CD4-positive, alpha-beta T cell treated with Interleukin-10 for 1 hour (primary cell): ENCODE measurements at regions not wholly inside any gene's neighbourhood (a gene's known extent, or its start where the extent isn't known, plus 50 kb on each side); places are given as distances from the start of the nearest gene placed in this dataset.

Source experiments
- DNase-seq: peaks from one replicate; pipeline ENCODE4 v3.0.0-alpha.2; 2020

DNA sequence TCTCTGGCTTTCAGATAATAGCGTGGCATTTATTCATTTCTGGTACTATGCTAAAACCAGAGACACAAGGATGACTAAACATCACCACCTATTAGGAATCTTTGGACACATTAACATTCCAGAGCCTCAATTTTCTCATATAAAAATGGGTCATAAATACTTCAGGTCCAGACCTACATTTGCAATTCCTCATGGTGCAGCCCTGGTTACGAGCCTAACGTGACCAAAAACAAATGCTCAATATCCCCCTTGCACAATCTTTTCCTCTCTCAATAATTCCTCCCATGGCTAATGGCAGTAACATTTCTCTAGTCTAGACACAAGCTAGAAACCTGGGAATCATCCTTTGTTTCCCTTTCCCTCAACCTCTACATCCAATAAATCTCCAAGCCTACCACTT is 112.8 kb upstream of the NABP1 start:
- no peak for DNase-seq

DNA sequence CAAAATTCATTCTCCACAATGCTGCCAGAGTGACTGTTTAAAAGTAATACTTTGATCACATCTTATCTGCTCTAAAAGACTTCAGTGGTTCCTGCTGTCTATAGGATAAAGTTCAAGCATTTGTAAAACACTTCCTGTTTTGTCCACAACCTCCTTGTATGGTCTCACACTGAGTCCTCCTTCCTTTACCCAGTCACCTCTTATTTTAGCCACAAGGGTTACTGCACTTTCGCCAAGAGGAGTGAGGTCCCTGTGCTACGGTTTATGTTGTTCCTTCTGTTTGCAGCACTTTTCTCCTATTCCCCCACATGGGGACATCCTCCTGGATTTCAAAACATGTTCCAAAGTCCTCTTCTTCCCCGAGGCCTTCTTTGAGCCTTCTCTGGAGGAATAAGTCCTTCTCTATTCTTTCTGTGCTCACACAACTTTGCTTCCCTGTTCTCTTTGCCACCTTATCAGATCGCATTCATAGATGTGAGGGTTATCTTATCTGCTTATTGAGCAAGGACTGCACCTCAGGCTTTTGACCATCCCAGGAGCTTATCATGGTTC is 112.2 kb upstream of the NABP1 start:
- no peak for DNase-seq

DNA sequence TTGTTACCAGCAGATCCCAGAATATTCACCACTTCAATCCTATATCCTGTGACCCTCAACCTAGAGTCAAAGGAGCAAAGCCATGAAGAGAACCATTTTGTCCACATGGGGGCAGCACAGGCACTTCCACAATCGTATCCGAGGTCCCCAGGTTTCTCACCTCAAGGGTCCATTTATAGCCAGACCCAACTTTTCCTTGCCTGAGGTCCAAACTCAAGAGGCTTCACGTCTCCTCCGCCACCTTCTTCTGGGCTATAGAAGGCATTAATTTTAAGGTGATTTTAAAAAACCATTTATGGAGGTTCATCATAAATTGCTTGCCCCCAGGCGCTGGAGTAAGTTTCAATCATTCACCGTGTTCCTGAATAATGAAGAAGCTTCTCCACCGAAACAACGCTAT is 111.6 kb upstream of the NABP1 start:
- DNase-seq, result peak; percentile 73

DNA sequence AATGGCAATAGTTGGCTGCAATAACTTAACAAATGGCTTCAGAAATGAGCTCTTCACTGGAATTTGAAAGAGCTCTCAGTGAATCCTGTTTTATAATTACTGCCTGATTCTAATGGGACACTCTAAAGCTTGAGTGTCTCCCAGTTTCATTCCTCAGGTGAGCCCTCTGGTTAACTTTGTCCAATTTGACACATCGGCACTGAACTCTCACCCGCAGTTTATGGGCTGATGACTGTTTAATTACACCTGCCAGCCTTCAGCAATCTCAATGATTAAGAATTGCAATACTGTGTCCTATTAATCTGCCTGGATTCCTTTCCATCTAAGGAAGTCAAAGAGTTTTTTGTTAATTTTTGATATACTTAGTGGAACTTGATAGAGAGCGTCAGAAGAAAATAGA is 110.7 kb upstream of the NABP1 start:
- DNase-seq, result no peak

DNA sequence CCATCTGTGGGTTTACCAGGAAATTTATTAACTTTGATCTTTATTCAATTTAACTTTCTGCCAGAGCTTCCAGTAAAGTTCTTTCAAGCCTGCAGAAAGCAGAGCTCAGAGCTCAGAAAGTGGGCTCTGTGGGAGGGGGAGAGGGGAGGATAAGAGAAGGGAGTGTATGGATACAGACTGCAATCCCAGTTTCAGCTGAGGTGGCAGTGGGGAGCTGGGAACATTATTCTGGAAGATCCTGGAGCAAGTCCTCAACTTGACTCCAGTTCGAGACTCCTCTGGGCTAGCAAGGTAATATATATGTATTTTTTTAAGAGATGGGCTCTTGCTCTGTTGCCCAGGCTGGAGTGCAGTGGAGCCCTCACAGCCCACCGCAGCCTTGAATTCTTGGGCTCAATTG is 108.9 kb upstream of the NABP1 start:
- no peak for DNase-seq

DNA sequence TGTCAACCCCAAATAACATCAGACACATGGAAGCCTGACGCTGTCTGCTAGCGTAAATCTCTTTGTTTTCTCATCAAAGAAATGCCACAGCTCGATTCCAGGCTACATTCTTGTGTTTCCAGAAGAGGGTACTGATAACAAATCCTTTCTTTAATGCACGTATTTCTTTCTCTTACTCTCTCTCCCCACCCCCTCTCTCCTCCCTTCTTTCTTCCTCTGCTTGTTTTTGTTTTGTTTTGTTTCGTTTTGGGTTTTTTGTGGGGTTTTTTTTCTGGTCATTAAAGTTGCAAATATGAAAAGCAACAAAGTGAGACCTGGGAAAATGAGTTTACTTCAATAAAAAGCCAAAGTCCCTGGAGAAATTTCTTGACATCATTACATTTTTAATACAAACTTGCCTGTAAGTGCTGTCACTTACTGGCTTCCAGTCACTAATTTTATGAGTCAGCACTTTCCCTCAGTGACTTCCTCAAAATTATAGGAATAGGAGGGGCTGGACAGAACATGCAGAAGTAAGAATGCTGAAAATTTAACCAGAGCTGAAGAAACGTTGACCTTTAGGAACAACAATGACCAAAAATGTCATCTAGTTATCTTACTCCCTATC is 106.7 kb upstream of the NABP1 start:
- peak; percentile 71 for DNase-seq

DNA sequence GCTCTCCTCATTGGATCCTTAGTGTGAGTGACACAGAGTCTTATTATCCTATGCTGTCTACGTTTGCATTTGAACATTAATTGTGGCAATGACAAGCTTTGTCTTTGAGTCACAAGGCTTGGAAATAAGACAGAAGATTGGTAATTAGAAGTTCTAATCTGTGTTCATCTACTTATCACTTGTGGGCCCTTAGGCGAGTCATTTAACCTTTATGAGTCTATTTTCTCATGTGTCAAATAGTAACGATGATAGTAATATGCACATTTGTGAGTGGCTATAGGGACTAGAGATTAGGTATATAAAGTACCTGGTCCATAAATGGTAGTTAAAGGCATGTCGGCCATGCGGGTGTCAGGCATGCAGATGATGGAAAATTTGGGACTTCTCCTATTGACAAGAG is 105.6 kb upstream of the NABP1 start:
- DNase-seq, result no peak

DNA sequence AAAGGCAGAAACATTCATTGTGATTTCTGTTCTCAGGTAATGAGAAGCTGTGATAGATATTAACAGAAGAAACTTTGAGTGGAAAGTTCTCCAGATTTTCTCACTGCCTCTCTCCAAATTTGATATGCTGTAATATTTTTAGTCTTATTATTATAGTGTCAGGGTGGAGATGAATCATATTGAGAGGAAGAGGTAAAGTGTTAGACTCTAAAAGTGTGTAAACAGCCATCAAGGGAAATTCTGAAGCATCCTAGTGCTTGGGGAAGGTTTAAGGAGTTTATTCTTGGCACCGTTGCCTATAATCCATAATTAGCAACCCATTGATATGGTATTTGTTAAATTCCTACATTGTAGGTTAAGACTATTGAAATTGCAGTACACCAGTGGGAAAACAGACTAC is 104.7 kb upstream of the NABP1 start:
- DNase-seq, result no peak

DNA sequence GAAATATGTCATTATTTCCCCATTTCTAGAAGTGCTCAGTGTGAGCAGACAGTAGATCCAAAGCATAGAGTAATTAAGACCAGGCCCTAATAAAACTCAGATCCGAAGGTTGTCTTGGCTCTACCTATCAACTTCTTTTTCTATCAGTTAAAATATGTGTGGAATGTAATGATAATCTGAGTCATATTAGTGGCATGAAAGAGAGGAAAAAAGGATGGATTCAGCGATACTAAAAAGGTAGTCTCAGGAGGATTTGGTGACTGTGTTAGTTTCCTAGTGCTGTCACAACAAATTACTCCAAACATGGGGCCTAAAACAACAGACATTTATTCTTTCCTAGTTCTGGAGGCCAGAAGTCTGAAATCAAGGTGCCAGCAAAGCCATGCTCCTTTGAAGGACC is 103.7 kb upstream of the NABP1 start:
- DNase-seq, result no peak

DNA sequence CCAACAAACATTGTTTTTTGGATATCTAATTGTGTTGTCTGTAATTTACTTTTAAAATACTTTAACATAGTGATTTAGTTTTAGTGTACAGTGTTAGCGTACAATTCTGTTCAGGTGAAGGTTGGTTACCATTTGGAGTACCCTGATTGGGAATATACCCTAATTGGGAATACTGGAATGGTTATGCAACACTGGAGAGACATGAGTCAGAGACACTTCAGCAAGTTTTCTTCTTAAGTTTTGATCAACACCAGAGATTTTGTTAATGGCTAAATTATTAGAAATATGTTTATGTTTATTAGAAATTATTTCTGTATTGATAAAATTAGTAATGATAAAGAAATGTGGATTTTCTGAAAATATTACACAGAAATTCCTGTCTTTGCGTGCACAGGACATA is 100.3 kb upstream of the NABP1 start:
- no peak for DNase-seq

DNA sequence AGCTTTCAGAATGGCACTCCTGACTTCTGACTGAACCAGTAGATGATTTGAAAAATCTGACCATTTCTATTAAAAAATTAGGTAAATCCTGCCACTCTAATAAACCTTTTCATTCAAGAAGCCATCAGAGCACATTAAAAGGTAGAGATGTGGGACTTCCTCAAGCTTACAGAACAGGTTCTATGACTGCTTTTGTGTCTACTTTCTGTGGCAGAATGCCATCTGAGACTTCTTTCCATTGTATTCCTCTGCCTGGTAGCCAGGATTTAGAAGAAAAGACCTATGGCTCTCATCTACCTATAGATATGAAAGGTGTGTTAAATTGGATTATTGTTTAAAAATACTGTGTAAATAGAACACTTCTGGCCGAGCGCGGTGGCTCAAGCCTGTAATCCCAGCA is 99.9 kb upstream of the NABP1 start:
- DNase-seq, result no peak

DNA sequence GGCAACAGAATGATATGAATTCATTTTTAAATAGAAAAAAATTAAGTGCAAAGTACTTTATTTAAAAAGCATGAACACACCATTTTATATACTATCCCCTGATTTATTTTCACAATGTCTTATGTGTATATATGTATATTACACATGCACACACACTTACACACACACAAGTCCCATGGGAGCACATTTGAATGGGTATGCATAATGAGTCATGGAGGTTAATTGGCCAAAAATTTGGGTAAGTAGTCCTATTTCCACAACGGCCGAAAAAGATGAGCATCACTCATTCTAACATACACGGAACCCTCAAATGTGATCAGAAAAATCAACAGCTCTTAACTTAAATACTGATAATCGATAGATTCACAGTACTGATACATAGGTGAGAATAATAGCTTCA is 97.4 kb upstream of the NABP1 start:
- no peak for DNase-seq

DNA sequence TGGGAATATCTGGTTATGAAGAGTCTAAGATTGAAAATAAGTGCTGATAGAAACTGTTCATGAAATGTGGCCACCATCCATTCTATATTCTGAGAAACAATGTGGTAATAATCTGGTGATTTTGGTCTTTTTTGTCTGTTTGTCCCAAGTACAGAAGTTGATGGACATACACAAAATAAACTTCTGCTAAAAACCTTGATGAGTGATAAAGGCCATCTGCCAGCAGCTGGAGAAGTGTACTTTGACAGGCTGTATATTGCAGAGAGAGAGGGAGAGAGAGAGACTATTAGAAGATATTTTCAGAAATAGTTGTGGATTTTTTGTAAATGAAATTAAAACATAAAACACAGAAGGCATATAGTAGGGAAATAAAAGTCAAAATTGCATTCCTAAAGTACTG is 96.9 kb upstream of the NABP1 start:
- DNase-seq, result no peak

DNA sequence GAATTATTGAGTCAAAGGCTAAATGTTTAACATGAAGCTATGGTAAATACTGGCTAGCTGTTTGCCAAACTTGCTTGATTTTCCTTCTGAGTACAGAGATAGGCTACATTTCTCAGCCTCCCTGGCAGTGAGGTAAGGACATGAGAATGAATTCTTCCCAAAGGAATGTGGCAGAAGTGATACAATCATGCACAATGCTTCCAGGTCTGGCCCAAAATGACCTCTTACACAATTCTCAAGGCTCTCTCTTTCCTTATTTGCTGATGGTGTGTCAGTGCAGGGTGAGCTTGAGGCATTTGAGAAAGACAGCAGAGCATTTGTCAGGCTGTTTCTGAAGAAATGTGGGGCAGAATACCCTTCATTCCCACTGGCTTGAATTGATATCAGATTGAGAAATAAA is 95.6 kb upstream of the NABP1 start:
- no peak for DNase-seq

DNA sequence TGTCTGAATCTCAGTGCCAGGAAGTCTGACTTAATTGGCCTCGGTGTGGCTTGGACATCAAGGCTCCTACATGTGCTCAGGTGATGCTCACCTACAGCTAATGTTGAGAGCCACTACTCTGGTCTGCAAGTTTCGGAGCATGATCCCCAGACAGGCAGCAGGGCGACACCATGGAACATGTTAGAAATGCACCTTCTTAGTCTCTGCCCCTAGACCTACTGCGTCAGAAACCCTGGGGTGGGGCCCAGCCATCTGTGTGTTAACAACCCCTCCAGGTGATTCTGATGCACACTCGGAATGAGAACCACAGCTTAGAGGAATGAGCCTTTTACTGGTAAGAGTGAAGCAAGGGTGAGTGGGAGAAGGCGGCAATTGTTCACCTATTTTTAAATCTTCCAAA is 86.9 kb upstream of the NABP1 start:
- DNase-seq, result no peak

DNA sequence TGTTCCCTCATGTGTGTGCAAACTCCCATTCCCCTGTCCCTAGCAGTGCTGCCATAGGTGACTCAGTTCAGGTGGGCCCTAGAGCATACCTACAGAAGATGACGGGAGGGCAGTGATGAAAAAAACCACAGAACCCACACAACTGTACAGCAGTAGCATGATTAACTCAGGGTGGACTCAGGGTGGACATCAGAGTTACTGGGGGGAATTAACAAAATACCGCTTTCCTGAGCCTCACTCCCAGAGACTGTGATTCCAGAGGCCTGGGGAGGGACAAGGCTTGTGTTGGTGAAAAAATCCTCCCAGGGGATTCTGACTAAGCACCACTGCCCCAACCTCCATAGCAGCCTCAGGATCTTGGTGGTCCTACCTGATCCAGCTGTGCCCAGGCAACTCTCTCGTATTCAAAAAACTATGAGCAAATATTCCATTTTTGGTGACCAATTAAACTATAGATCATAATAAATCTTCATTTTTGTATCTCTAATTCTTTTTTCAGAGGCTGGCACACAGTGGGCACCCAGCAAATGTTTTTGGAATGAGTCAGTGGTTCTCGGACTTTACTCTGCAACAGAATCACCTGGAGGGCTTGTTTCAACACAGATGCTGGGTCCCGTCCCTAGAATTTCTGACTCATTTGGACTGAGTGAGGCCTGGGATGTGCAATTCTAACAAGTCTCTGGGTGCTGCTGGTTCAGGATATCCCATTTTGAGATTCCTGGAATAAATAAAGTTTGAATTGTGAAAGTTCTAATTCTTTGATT is 84.1 kb upstream of the NABP1 start:
- DNase-seq, result no peak

DNA sequence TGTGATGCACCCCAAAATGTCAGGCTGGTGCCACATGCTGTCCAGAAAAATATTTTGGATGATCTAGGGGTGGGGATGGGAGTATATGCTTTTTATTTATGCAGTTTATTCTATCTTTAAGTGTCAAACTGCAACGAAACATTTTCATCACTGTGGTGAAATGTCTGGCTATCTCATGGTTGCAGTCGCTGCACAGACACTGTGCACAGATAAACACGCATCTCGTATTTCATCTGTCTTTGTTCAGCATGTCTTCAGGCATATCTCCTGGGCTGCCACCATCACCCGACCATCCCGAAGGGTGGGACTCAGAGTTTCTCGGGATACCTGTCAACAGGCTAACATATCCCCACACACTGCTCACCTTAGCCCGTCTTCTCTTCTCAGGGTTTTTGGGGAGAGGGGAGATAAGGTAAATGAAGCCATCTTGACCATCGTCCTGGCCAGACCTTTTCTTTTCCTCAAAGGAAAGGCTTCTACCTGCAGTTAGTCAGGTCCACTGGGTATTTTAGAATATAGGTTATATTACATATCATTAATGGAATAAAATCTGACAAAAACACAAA is 80.7 kb upstream of the NABP1 start:
- DNase-seq, result no peak

DNA sequence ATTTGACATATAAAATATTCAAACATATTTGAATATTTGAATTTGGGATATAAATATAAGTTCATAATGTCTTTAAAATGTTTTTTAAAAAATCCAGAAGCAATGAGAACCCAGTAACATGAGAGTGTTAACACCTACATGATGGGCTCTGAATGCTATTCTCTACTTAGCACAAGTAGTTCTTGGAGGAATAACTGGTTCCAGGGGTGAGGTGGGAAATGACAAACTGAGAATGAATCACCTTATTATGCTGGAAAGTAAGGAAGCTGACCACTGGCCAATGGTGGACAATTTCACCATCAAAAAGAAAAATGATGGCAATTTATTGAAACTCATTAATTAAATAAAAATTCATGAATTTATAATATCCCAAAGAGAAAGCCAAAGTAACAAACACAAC is 79.6 kb upstream of the NABP1 start:
- no peak for DNase-seq

DNA sequence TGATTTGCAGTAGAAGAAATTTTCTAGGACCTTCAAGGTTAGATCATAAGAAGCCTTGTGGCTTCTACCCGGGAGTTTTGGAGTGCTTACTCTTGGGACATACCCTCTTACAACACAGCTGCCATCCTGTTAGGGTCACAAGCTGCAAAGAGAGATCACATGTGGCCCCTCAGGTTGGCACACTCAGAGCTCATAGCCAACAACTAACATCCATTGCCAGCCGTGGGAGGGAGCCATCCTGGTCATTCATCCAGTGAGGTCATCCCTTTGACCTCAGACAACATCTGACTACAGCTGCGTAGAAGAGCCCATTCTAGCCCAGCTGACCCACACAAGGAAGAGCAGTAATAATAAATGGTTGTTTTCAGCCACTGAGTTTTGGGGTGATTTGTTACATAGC is 76.9 kb upstream of the NABP1 start:
- DNase-seq, result no peak

DNA sequence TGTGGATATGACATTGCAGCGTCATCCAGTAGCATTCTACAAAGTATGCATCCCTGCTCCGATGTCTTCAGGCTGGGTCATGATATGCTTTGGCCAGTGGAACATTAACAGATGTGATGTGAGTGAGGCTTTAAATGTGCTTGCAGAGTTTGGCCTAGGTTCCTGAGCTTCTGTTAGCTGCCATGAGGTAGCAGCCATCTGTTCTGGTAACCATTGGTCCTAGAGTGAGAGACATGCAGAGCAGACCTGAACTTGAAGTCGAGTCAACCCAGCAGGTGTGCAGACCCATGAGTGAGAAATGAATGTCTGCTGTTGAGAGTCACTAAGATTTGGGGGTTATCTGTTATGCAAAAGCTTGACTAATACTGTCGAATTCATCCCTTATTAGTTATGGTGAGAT is 73.8 kb upstream of the NABP1 start:
- no peak for DNase-seq

DNA sequence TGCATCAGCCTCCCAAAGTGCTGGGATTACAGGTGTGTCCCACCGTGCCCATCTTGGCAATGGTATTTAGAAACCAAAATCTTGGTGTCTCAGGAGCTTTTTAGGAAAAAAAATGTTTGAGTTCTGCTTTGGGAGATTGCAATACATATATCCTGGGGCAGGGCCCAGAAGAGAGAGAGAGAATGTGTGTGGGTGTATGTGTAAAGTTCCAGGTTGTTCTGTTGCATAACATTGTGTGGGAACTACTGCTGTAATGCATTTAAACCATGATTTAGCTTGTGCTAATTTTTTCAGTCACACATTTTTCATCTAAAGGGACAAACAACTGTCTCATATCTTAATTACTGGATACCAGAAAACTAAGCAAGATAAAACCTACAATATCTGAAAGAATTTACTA is 70.8 kb upstream of the NABP1 start:
- no peak for DNase-seq

DNA sequence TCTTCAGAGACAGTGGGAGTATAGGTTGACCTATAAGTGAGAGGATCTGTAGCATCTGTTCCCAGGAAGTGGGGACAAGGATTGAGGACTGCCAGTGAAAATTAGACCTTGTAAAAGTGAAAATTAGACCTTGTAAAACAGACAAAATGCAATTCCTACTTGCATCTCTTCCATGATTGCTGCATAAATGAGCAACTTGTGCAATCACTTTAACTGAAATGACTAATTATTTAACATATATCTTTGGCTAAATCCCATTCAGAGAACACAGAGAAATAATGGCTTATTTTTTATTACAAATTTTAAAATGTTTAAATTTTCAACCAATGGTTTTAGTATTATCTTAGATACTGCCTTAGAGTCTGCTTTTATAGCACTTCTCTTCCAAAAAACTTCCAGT is 67.2 kb upstream of the NABP1 start:
- DNase-seq, result no peak

DNA sequence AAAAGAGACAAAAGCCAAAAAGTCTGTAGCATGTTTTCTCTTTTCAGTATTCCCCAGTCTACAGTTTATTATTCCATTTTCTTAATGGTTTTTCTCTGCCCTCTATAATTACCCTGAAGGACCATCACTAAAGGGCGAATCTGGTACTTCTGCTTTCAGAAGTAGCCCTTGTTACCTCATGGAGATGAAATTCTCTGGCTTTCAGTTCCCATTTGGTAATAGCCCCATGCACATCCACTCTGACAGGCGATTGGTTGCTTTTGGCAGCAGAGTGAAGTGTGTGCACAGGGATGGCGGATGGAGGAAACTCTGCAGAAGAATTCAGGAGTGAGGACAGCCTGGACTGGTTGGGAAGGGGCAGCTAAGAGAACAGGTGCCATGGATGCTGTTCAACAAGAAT is 66.3 kb upstream of the NABP1 start:
- no peak for DNase-seq

DNA sequence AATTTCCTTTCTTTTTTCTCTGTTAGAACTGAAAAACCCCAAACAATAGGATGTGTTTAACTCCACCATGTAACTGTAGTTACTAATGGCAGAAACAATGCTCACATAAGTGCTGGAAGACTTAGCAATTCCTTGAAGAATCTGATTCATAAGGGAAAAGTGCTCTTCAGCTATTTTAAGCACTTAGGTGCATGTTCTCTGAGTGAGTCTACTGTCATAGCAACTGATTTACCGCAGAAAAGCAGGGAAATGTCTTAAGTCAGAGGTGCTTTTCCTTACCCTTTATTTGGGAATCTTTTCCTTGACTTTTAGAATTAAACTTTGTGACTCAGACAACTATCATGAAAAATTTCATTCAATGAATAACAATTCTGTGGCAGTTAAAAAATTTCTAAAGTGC is 65.4 kb upstream of the NABP1 start:
- no peak for DNase-seq

DNA sequence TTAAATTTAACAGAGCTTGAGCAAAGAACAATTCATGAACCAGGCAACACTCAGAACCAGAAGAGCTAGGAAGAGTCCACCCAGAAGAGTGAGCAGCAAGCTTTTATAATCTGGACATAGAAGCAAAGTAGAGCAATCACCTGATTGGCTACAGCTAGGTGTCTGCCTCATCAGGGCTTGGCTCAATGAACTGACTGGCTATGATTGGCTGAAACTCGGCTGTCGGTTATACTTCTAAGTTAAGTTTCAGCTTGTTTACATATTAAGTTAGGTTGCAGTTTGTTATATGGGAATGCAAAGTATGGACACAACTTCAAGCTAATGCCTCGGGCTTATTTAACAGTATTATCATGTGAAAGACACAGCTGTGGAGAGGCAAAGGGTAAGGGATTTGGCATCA is 63.2 kb upstream of the NABP1 start:
- DNase-seq, result no peak
